ENCODE measurements at regions not wholly inside any gene's neighbourhood (a gene's known extent, or its start where the extent isn't known, plus 50 kb on each side); places are given as distances from the start of the nearest gene placed in this dataset.

GRCh38 chr3:44111482-44111881 is 130.2 kb upstream of the TOPAZ1 start:
- Mint-ChIP-seq H3K27ac (no peak overlapping the region), H3K27me3 (peaks cover 8% of the 10 kb centered on the region), H3K4me1 (no peaks in the 10 kb centered on the region), H3K9me3 (peaks cover 0 to 6% (median 0%) of the 10 kb centered on the region in 7 donors), H3K36me3 (no peaks in the 10 kb centered on the region), H3K4me3 (no peak overlapping the region)
- no peak overlapping the region for H3K4me3 ChIP-seq (ENCODE audit: low read depth, low read length)
- no peaks in the 10 kb centered on the region for H3K36me3 ChIP-seq (ENCODE audit: control insufficient read depth, insufficient read depth, low read length)
- DNase-seq (no peak), ATAC-seq (ENCODE audit: low read depth in 2 of 2) (no peak)
- H3K4me1 ChIP-seq (ENCODE audit: control insufficient read depth, insufficient read depth, low read length, poor library complexity, severe bottlenecking): no peaks in the 10 kb centered on the region
- H3K27me3 ChIP-seq (ENCODE audit: control insufficient read depth, insufficient read depth, low read length): no peaks in the 10 kb centered on the region
- no peaks in the 10 kb centered on the region for H3K9me3 ChIP-seq (ENCODE audit: control insufficient read depth in 2 of 2, low read length in 2 of 2)
- H3K27ac ChIP-seq (ENCODE audit: insufficient read depth, low read length, poor library complexity, severe bottlenecking): no peak overlapping the region

- Mint-ChIP-seq H3K4me3 (no peak overlapping the region), H3K27ac (no peak overlapping the region), H3K36me3 (no peaks in the 10 kb centered on the region), H3K4me1 (no peaks in the 10 kb centered on the region), H3K27me3 (peaks cover 13% of the 10 kb centered on the region), H3K9me3 (peaks cover 0 to 6% (median 0%) of the 10 kb centered on the region in 7 donors)
- H3K27ac ChIP-seq (ENCODE audit: insufficient read depth, low read length, poor library complexity, severe bottlenecking): no peak overlapping the region
- DNase-seq (peak in 2 of 3 donors; percentile 5 to 17), ATAC-seq (ENCODE audit: low read depth in 2 of 2) (no peak)
- no peaks in the 10 kb centered on the region for H3K27me3 ChIP-seq (ENCODE audit: control insufficient read depth, insufficient read depth, low read length)
- H3K4me1 ChIP-seq (ENCODE audit: control insufficient read depth, insufficient read depth, low read length, poor library complexity, severe bottlenecking): no peaks in the 10 kb centered on the region
- H3K9me3 ChIP-seq (ENCODE audit: control insufficient read depth in 2 of 2, low read length in 2 of 2): no peaks in the 10 kb centered on the region
- no peaks in the 10 kb centered on the region for H3K36me3 ChIP-seq (ENCODE audit: control insufficient read depth, insufficient read depth, low read length)
- no peak overlapping the region for H3K4me3 ChIP-seq (ENCODE audit: low read depth, low read length)
Measured at GRCh38 chr3:44114142-44114541, 127.5 kb upstream of the TOPAZ1 start.

GRCh38 chr3:44117239-44117638 is 124.4 kb upstream of the TOPAZ1 start:
- Histone ChIP-seq H3K4me1 (ENCODE audit: control insufficient read depth, insufficient read depth, low read length, poor library complexity, severe bottlenecking) (no peaks in the 10 kb centered on the region), H3K27ac (ENCODE audit: insufficient read depth, low read length, poor library complexity, severe bottlenecking) (no peak overlapping the region), H3K36me3 (ENCODE audit: control insufficient read depth, insufficient read depth, low read length) (no peaks in the 10 kb centered on the region), H3K27me3 (ENCODE audit: control insufficient read depth, insufficient read depth, low read length) (peaks cover 4% of the 10 kb centered on the region), H3K4me3 (ENCODE audit: low read depth, low read length) (no peak overlapping the region), H3K9me3 (ENCODE audit: control insufficient read depth in 2 of 2, low read length in 2 of 2) (no peaks in the 10 kb centered on the region)
- DNase-seq (no peak), ATAC-seq (ENCODE audit: low read depth in 2 of 2) (no peak)
- Mint-ChIP-seq H3K36me3 (no peaks in the 10 kb centered on the region), H3K27ac (no peak overlapping the region), H3K27me3 (peaks cover 13% of the 10 kb centered on the region), H3K9me3 (peaks cover 0 to 6% (median 0%) of the 10 kb centered on the region in 7 donors), H3K4me3 (no peak overlapping the region), H3K4me1 (no peaks in the 10 kb centered on the region)

- Mint-ChIP-seq H3K27ac (no peak overlapping the region), H3K4me1 (no peaks in the 10 kb centered on the region), H3K9me3 (peaks cover 0 to 6% (median 0%) of the 10 kb centered on the region in 7 donors), H3K36me3 (no peaks in the 10 kb centered on the region), H3K4me3 (no peak overlapping the region), H3K27me3 (peaks cover 10% of the 10 kb centered on the region)
- Histone ChIP-seq H3K36me3 (ENCODE audit: control insufficient read depth, insufficient read depth, low read length) (no peaks in the 10 kb centered on the region), H3K4me3 (ENCODE audit: low read depth, low read length) (no peak overlapping the region), H3K27me3 (ENCODE audit: control insufficient read depth, insufficient read depth, low read length) (peaks cover 4% of the 10 kb centered on the region), H3K4me1 (ENCODE audit: control insufficient read depth, insufficient read depth, low read length, poor library complexity, severe bottlenecking) (no peaks in the 10 kb centered on the region), H3K9me3 (ENCODE audit: control insufficient read depth in 2 of 2, low read length in 2 of 2) (no peaks in the 10 kb centered on the region), H3K27ac (ENCODE audit: insufficient read depth, low read length, poor library complexity, severe bottlenecking) (no peak overlapping the region)
- DNase-seq: no peak
- ATAC-seq (ENCODE audit: low read depth in 2 of 2): no peak
Measured at GRCh38 chr3:44117736-44118135, 124.0 kb upstream of the TOPAZ1 start.

GRCh38 chr3:44120721-44121582 is 120.7 kb upstream of the TOPAZ1 start:
- no peak overlapping the region for H3K4me3 Mint-ChIP-seq
- Histone ChIP-seq H3K4me1 (ENCODE audit: control insufficient read depth, insufficient read depth, low read length, poor library complexity, severe bottlenecking) (no peaks in the 10 kb centered on the region), H3K9me3 (ENCODE audit: control insufficient read depth in 2 of 2, low read length in 2 of 2) (no peaks in the 10 kb centered on the region), H3K27ac (ENCODE audit: insufficient read depth, low read length, poor library complexity, severe bottlenecking) (no peak overlapping the region), H3K27me3 (ENCODE audit: control insufficient read depth, insufficient read depth, low read length) (peaks cover 4% of the 10 kb centered on the region), H3K36me3 (ENCODE audit: control insufficient read depth, insufficient read depth, low read length) (no peaks in the 10 kb centered on the region), H3K4me3 (ENCODE audit: low read depth, low read length) (no peak overlapping the region)
- H3K27ac Mint-ChIP-seq: no peak overlapping the region
- H3K27me3 Mint-ChIP-seq: peaks cover 16% of the 10 kb centered on the region
- DNase-seq: no peak
- no peaks in the 10 kb centered on the region for H3K4me1 Mint-ChIP-seq
- peaks cover 0 to 5% (median 0%) of the 10 kb centered on the region in 7 donors for H3K9me3 Mint-ChIP-seq
- no peak for ATAC-seq (ENCODE audit: low read depth in 2 of 2)
- H3K36me3 Mint-ChIP-seq: no peaks in the 10 kb centered on the region

GRCh38 chr3:44125246-44125645 is 116.4 kb upstream of the TOPAZ1 start:
- no peaks in the 10 kb centered on the region for H3K36me3 Mint-ChIP-seq
- H3K9me3 Mint-ChIP-seq: no peaks in the 10 kb centered on the region
- H3K27ac Mint-ChIP-seq: no peak overlapping the region
- H3K4me3 Mint-ChIP-seq: no peak overlapping the region
- Histone ChIP-seq H3K36me3 (ENCODE audit: control insufficient read depth, insufficient read depth, low read length) (no peaks in the 10 kb centered on the region), H3K4me1 (ENCODE audit: control insufficient read depth, insufficient read depth, low read length, poor library complexity, severe bottlenecking) (no peaks in the 10 kb centered on the region), H3K4me3 (ENCODE audit: low read depth, low read length) (no peak overlapping the region), H3K27ac (ENCODE audit: insufficient read depth, low read length, poor library complexity, severe bottlenecking) (no peak overlapping the region), H3K9me3 (ENCODE audit: control insufficient read depth in 2 of 2, low read length in 2 of 2) (no peaks in the 10 kb centered on the region), H3K27me3 (ENCODE audit: control insufficient read depth, insufficient read depth, low read length) (peaks cover 4% of the 10 kb centered on the region)
- ATAC-seq (ENCODE audit: low read depth in 2 of 2): no peak
- H3K27me3 Mint-ChIP-seq: peaks cover 6% of the 10 kb centered on the region
- peaks cover 0 to 10% (median 4%) of the 10 kb centered on the region in 4 donors for H3K4me1 Mint-ChIP-seq
- no peak for DNase-seq

GRCh38 chr3:44125882-44126281 is 115.8 kb upstream of the TOPAZ1 start:
- Histone ChIP-seq H3K27me3 (ENCODE audit: control insufficient read depth, insufficient read depth, low read length) (peaks cover 4% of the 10 kb centered on the region), H3K4me3 (ENCODE audit: low read depth, low read length) (no peak overlapping the region), H3K4me1 (ENCODE audit: control insufficient read depth, insufficient read depth, low read length, poor library complexity, severe bottlenecking) (no peaks in the 10 kb centered on the region), H3K36me3 (ENCODE audit: control insufficient read depth, insufficient read depth, low read length) (no peaks in the 10 kb centered on the region), H3K9me3 (ENCODE audit: control insufficient read depth in 2 of 2, low read length in 2 of 2) (no peaks in the 10 kb centered on the region), H3K27ac (ENCODE audit: insufficient read depth, low read length, poor library complexity, severe bottlenecking) (no peak overlapping the region)
- H3K4me3 Mint-ChIP-seq: no peak overlapping the region
- no peaks in the 10 kb centered on the region for H3K9me3 Mint-ChIP-seq
- H3K27ac Mint-ChIP-seq: peak overlapping the region in 1 of 3 donors; percentile 57
- no peaks in the 10 kb centered on the region for H3K36me3 Mint-ChIP-seq
- DNase-seq (no peak), ATAC-seq (ENCODE audit: low read depth in 2 of 2) (no peak)
- peaks cover 0 to 13% (median 4%) of the 10 kb centered on the region in 4 donors for H3K4me1 Mint-ChIP-seq
- H3K27me3 Mint-ChIP-seq: peaks cover 6% of the 10 kb centered on the region

All from CD4-positive, CD25-positive, alpha-beta regulatory T cell (primary cell).